GM12878 (cell line): ENCODE measurements at regions not wholly inside any gene's neighbourhood (a gene's known extent, or its start where the extent isn't known, plus 50 kb on each side); places are given as distances from the start of the nearest gene placed in this dataset.

ENCODE experiments used
- ATAC-seq: fragments of 200-7000 bp; cut with Tn5 transposase; 3 replicates; pipeline ENCODE4 v1.9.1; 2020; ENCODE audit warnings: mild to moderate bottlenecking, moderate library complexity
- BruUV-seq: library from RNA; stranded (reverse); fragments of 400-500 nt; replicated peaks from 2 replicates; lab custom pipeline; 2021; lab: Mats Ljungman, UMichigan
- CTCF ChIA-PET: fragments of 300-600 bp; sonication (Branson Sonifier 250); formaldehyde crosslinking; extraction: SDS; loops from one replicate; lab custom pipeline; 2021; ENCODE audit warnings: inconsistent platforms; lab: Yijun Ruan, JAX
- POLR2A ChIA-PET: fragments of 350-600 bp; formaldehyde crosslinking; extraction: SDS; loops from one replicate; lab custom pipeline; 2021; ENCODE audit warnings: inconsistent platforms; lab: Charles Lee
- RAD21 ChIA-PET: fragments of 300-600 bp; sonication (Branson Sonifier 250); formaldehyde crosslinking; loops from one replicate; lab custom pipeline; 2023; ENCODE audit warnings: antibody characterized with exemption; ENCODE audit not compliant: unreplicated experiment; lab: Charles Lee
- SMC1A ChIA-PET: fragments of 300-600 bp; sonication (Branson Sonifier 250); formaldehyde crosslinking; loops from one replicate; lab custom pipeline; 2023; ENCODE audit not compliant: unreplicated experiment, uncharacterized antibody; lab: Charles Lee
- DNase-seq: peaks from one replicate; pipeline ENCODE4 v3.0.0-alpha.2; 2011; ENCODE audit warnings: low read depth, low spot score
- FAIRE-seq: peaks from 3 replicates; lab custom pipeline; 2011; peaks lifted over from hg19 to GRCh38; lab: Jason Lieb, UNC
- H2AFZ ChIP-seq: 2 replicates; pipeline ENCODE4 v1.6.0; 2011; ENCODE audit warnings: low read depth, low read length, control low read depth; ENCODE audit not compliant: control insufficient read depth
- H3K27ac ChIP-seq: 2 replicates; pipeline ENCODE4 v1.5.1; 2011; ENCODE audit warnings: control low read depth; ENCODE audit not compliant: control insufficient read depth, insufficient read depth
- H3K27me3 ChIP-seq, 2 experiments: replicated peaks in 1 of 2; 2 replicates each; pipeline versions ENCODE4 v1.6.0 to v1.6.1; 2011; ENCODE audit warnings: low read length in 1 of 2; ENCODE audit not compliant: control insufficient read depth in 2 of 2, insufficient read depth in 2 of 2
- H3K36me3 ChIP-seq, 2 experiments: 2 replicates each; pipeline ENCODE4 v1.5.1; 2011; ENCODE audit warnings: low read length in 1 of 2; ENCODE audit not compliant: control insufficient read depth in 2 of 2, insufficient read depth in 2 of 2
- H3K4me1 ChIP-seq: 2 replicates; pipeline ENCODE4 v1.6.1; 2011; ENCODE audit warnings: mild to moderate bottlenecking, low read length, moderate library complexity, mixed read lengths; ENCODE audit not compliant: control insufficient read depth, insufficient read depth
- H3K4me2 ChIP-seq: 2 replicates; pipeline ENCODE4 v1.6.0; 2011; ENCODE audit warnings: control low read depth; ENCODE audit not compliant: control insufficient read depth, insufficient read depth
- H3K4me3 ChIP-seq: fragments of 200-600 bp; sonication (generic); 2 replicates; pipeline ENCODE4 v1.5.1; 2016
- H3K79me2 ChIP-seq: 2 replicates; pipeline ENCODE4 v1.6.0; 2011; ENCODE audit warnings: low read length; ENCODE audit not compliant: control insufficient read depth, insufficient read depth
- H3K9ac ChIP-seq: 2 replicates; pipeline ENCODE4 v1.8.0; 2011; ENCODE audit warnings: low read length, control low read depth, mixed read lengths; ENCODE audit not compliant: control insufficient read depth, insufficient read depth
- H3K9me3 ChIP-seq: replicated peaks from 3 replicates; pipeline ENCODE4 v1.5.1; 2011; ENCODE audit warnings: mild to moderate bottlenecking, low read length; ENCODE audit not compliant: control insufficient read depth, insufficient read depth
- H4K20me1 ChIP-seq: 2 replicates; pipeline ENCODE4 v1.6.0; 2011; ENCODE audit not compliant: control insufficient read depth, insufficient read depth
- ELK1 ChIP-seq: IDR thresholded peaks from 2 replicates; pipeline ENCODE4 v1.6.1; 2012; ENCODE audit warnings: low read depth, low read length, improper control_type of control experiment
- FOS ChIP-seq: IDR thresholded peaks from 3 replicates; pipeline ENCODE4 v1.6.1; 2011; ENCODE audit warnings: borderline replicate concordance; ENCODE audit not compliant: insufficient read length; ENCODE audit errors: extremely low read depth
- IRF3 ChIP-seq: fragments of 450-650 bp; IDR thresholded peaks from 2 replicates; pipeline ENCODE4 v1.6.1; 2014; ENCODE audit warnings: mild to moderate bottlenecking
- MTA2 ChIP-seq: fragments of 450-650 bp; IDR thresholded peaks from 2 replicates; pipeline ENCODE4 v1.6.1; 2016; ENCODE audit warnings: low read depth, mild to moderate bottlenecking, moderate library complexity
- RELA ChIP-seq: fragments of 450-650 bp; IDR thresholded peaks from 2 replicates; pipeline ENCODE4 v1.8.0; 2014; ENCODE audit warnings: borderline replicate concordance; ENCODE audit not compliant: partially characterized antibody
- SKIL ChIP-seq: fragments of 450-650 bp; IDR thresholded peaks from 2 replicates; pipeline ENCODE4 v1.6.1; 2017; ENCODE audit warnings: mild to moderate bottlenecking, low read depth, inconsistent platforms; ENCODE audit not compliant: poor library complexity, severe bottlenecking
- SMAD1 ChIP-seq: fragments of 450-650 bp; IDR thresholded peaks from 2 replicates; pipeline ENCODE4 v1.6.1; 2018; ENCODE audit warnings: mild to moderate bottlenecking, low read depth; ENCODE audit not compliant: partially characterized antibody
- STAT3 ChIP-seq: IDR thresholded peaks from 2 replicates; pipeline ENCODE4 v1.6.1; 2011; ENCODE audit warnings: low read depth, low read length, improper control_type of control experiment
- TBL1XR1 ChIP-seq: IDR thresholded peaks from 2 replicates; pipeline ENCODE4 v1.6.1; 2012; ENCODE audit warnings: low read depth, low read length, improper control_type of control experiment
- YBX1 ChIP-seq: fragments of 450-650 bp; IDR thresholded peaks from 2 replicates; pipeline ENCODE4 v1.6.1; 2016; ENCODE audit warnings: antibody characterized with exemption
- ZBTB4 ChIP-seq: fragments of 450-650 bp; formaldehyde crosslinking; IDR thresholded peaks from 2 replicates; pipeline ENCODE4 v1.4.0; 2022; ENCODE audit warnings: mild to moderate bottlenecking, moderate library complexity
- ZNF622 ChIP-seq: fragments of 450-650 bp; IDR thresholded peaks from 2 replicates; pipeline ENCODE4 v1.6.1; 2017; ENCODE audit warnings: mild to moderate bottlenecking, inconsistent platforms
- WGBS: methylation state at CpG from one replicate; pipeline ENCODE4 v1.1.6; 2016; ENCODE audit warnings: low lambda C conversion rate; ENCODE audit not compliant: insufficient replicate concordance, insufficient coverage; ENCODE audit errors: missing lambda C conversion rate; 5-methylcytosine and 5-hydroxymethylcytosine counted together
- in situ Hi-C: fragments of 300-500 bp; cut with MboI; formaldehyde crosslinking; loops from 9 replicates; pipeline ENCODE4 v1.14.3; 2018; ENCODE audit warnings: mixed read lengths
- intact Hi-C: fragments of 100-400 bp; cut with micrococcal nuclease; formaldehyde crosslinking; loops from one replicate; pipeline ENCODE4 v1.14.2; 2022; ENCODE audit not compliant: unreplicated experiment

GRCh38 chr3:155009217-155009616, 70.9 kb upstream of the MME start:
- in situ Hi-C loops (no loop called here), intact Hi-C loops (no loop called here)
- ChIA-PET SMC1A (no interaction called here), CTCF (no interaction called here), POLR2A (interaction anchor here (0.7 kb wide), 1 partner anchor 1094 kb away, joined by 5 read pairs; no protein-coding TSS in a partner anchor), RAD21 (no interaction called here)
- BruUV-seq, result no TSS peak
- H3K27ac ChIP-seq, result no peak overlapping the region
- H3K9me3 ChIP-seq, result no peaks in the 10 kb centered on the region
- H3K9ac ChIP-seq, result no peak overlapping the region
- DNase-seq (no peak), FAIRE-seq (no peak), ATAC-seq (no peak)
- no peak overlapping the region for H2AFZ ChIP-seq
- H3K4me1 ChIP-seq, result no peaks in the 10 kb centered on the region
- no peaks in the 10 kb centered on the region for H3K27me3 ChIP-seq
- H4K20me1 ChIP-seq, result no peaks in the 10 kb centered on the region
- no peaks in the 10 kb centered on the region for H3K79me2 ChIP-seq
- H3K36me3 ChIP-seq, result no peaks in the 10 kb centered on the region
- H3K4me2 ChIP-seq, result no peak overlapping the region
- TF ChIP-seq IRF3 (no peak), SMAD1 (no peak), ZBTB4 (CRISPR knock-in tag) (no peak), TBL1XR1 (no peak), STAT3 (no peak), YBX1 (no peak), SKIL (no peak), RELA (no peak), ZNF622 (no peak), ELK1 (no peak), FOS (no peak), MTA2 (no peak)
- H3K4me3 ChIP-seq, result no peak overlapping the region
- 4% methylated on average over 2 of the region's 2 CpGs for WGBS
